ENCODE measurements at regions not wholly inside any gene's neighbourhood (a gene's known extent, or its start where the extent isn't known, plus 50 kb on each side); places are given as distances from the start of the nearest gene placed in this dataset.
A peak's percentile ranks its signal among the peaks of the same experiment; 100 is the strongest.

- TF ChIP-seq CTCF (conservative IDR thresholded peaks at IDR 0.05): no peak
- Histone ChIP-seq H2AFZ (ENCODE audit: low read length) (no peak overlapping the region), H3T11ph (ENCODE audit: low read length) (no peak overlapping the region), H3K9me3 (ENCODE audit: control insufficient read depth, low read depth, low read length) (no peaks in the 10 kb centered on the region), H3K79me2 (ENCODE audit: insufficient read depth, low read length) (no peaks in the 10 kb centered on the region), H3K23ac (ENCODE audit: insufficient read length, low read depth, low read length) (no peak overlapping the region), H4K20me1 (ENCODE audit: control insufficient read depth, insufficient read depth, insufficient read length) (no peaks in the 10 kb centered on the region), H4K5ac (ENCODE audit: insufficient read length, low read depth, low read length) (no peak overlapping the region), H3K18ac (ENCODE audit: insufficient read length, low read depth, low read length) (no peak overlapping the region), H3K23me2 (ENCODE audit: insufficient read length, low read depth, low read length, poor library complexity, severe bottlenecking) (no peaks in the 10 kb centered on the region), H2BK20ac (ENCODE audit: low read depth, low read length, poor library complexity, severe bottlenecking) (no peak overlapping the region), H3K56ac (ENCODE audit: insufficient read length, low read depth, low read length) (no peak overlapping the region), H3K4me2 (ENCODE audit: insufficient read depth, insufficient read length, low read length) (no peak overlapping the region), H2BK120ac (ENCODE audit: low read depth, low read length, poor library complexity, severe bottlenecking) (no peak overlapping the region), H2BK15ac (ENCODE audit: low read depth, low read length) (no peak overlapping the region), H3K27ac (ENCODE audit: insufficient read length, low read depth, low read length) (no peak overlapping the region), H2AK5ac (ENCODE audit: insufficient read length, low read length) (no peak overlapping the region), H3K14ac (ENCODE audit: insufficient read depth, low read length) (no peak overlapping the region), H4K91ac (ENCODE audit: insufficient read length, low read depth, low read length) (no peak overlapping the region), H2BK12ac (ENCODE audit: insufficient read length, low read depth, low read length) (no peak overlapping the region), H3K4me1 (ENCODE audit: insufficient read depth, low read length) (peaks cover 1% of the 10 kb centered on the region; the same call in 1 of the 2 replicates), H3K9ac (ENCODE audit: extremely low read depth, insufficient read length, low read length) (no peak overlapping the region), H4K8ac (replicated peaks; ENCODE audit: insufficient read length, low read depth, low read length) (no peak overlapping the region), H3K4ac (ENCODE audit: low read depth, low read length) (no peak overlapping the region), H3K79me1 (ENCODE audit: insufficient read depth, low read depth, low read length, poor library complexity, severe bottlenecking) (no peaks in the 10 kb centered on the region), H3K27me3 (ENCODE audit: insufficient read depth, low read length) (no peaks in the 10 kb centered on the region), H2BK5ac (ENCODE audit: insufficient read length, low read length) (no peak overlapping the region)
- peaks cover 37 to 42% of the 10 kb centered on the region in 2 experiments for H3K4me1 Mint-ChIP-seq
- peaks cover 3% of the 10 kb centered on the region for H3K27me3 Mint-ChIP-seq (ENCODE audit: low read depth)
- H3K36me3 Mint-ChIP-seq (ENCODE audit: insufficient read depth in 1 of 3, low read depth in 3 of 3): no peaks in the 10 kb centered on the region
- WGBS (ENCODE audit: extremely low coverage, insufficient read length, low lambda C conversion rate): no CpG with 5 or more reads among the region's 13 CpGs
- H3K9me3 Mint-ChIP-seq: no peaks in the 10 kb centered on the region; a peak in 1 of 5 replicates
- peak overlapping the region in 2 of 3 experiments; percentile 27 to 41; a peak in 3 of 7 replicates for H3K27ac Mint-ChIP-seq
- no peak overlapping the region for H3K4me3 Mint-ChIP-seq
- DNase-seq: no peak
These were observed 87.0 kb downstream of the SIPA1L2 start for GRCh38 chr1:232542633-232543593.
